Thymus (tissue), 11 donors: ENCODE measurements at regions not wholly inside any gene's neighbourhood (a gene's known extent, or its start where the extent isn't known, plus 50 kb on each side); places are given as distances from the start of the nearest gene placed in this dataset.
"Not testable (repeated sequence)": the region's sequence is repeated elsewhere in the genome, so short reads cannot be mapped to it uniquely, and the experiment has no call there.

Experiments
- DNase-seq, 9 donors: peaks; one replicate each; pipeline ENCODE4 v3.0.0-alpha.2; 2013; ENCODE audit warnings: low spot score in 9 of 9, low read depth in 6 of 9, missing footprints in 1 of 9
- H3K27ac ChIP-seq, 2 donors: one replicate each; pipeline ENCODE4 v1.5.1; 2013; ENCODE audit warnings: control low read depth in 1 of 2, low read depth in 1 of 2, low read length in 1 of 2, mild to moderate bottlenecking in 1 of 2, moderate library complexity in 1 of 2
- H3K27me3 ChIP-seq, 2 donors: one replicate each; pipeline ENCODE4 v1.5.1; 2013; ENCODE audit warnings: low read length in 1 of 2; ENCODE audit not compliant: control insufficient read depth in 2 of 2, insufficient read depth in 1 of 2
- H3K36me3 ChIP-seq, 2 donors: one replicate each; pipeline ENCODE4 v1.5.1; 2013; ENCODE audit warnings: low read length in 1 of 2, mild to moderate bottlenecking in 1 of 2, moderate library complexity in 1 of 2; ENCODE audit not compliant: control insufficient read depth in 2 of 2, insufficient read depth in 2 of 2
- H3K4me1 ChIP-seq, 2 donors: one replicate each; pipeline ENCODE4 v1.5.1; 2013; ENCODE audit warnings: low read length in 2 of 2; ENCODE audit not compliant: control insufficient read depth in 2 of 2, insufficient read depth in 2 of 2
- H3K4me3 ChIP-seq, 2 donors: one replicate each; pipeline ENCODE4 v1.5.1; 2013; ENCODE audit warnings: low read length in 2 of 2, control low read depth in 1 of 2, mild to moderate bottlenecking in 1 of 2
- H3K9me3 ChIP-seq, 2 donors: one replicate each; pipeline ENCODE4 v1.5.1; 2013; ENCODE audit warnings: low read length in 1 of 2, mild to moderate bottlenecking in 1 of 2; ENCODE audit not compliant: control insufficient read depth in 2 of 2, insufficient read depth in 1 of 2
- WGBS: extraction: QIAGEN DNeasy Blood & Tissue Kit; methylation state at CpG from one replicate; pipeline ENCODE4 v1.1.7; 2013; 5-methylcytosine and 5-hydroxymethylcytosine counted together
- donor health status: healthy.

GRCh38 chr11:81539806-81540205 lies 1193.9 kb downstream of the FAM181B start:
- H3K4me1 ChIP-seq, H3K36me3 ChIP-seq, DNase-seq, H3K27ac ChIP-seq, H3K27me3 ChIP-seq, H3K9me3 ChIP-seq, H3K4me3 ChIP-seq: not testable (repeated sequence)
- 95% methylated on average over 12 of the region's 12 CpGs for WGBS

GRCh38 chr11:81515566-81515965 lies 1218.1 kb downstream of the FAM181B start:
- H3K36me3 ChIP-seq, result no peaks in the 10 kb centered on the region
- DNase-seq, result no peak
- no peaks in the 10 kb centered on the region for H3K27me3 ChIP-seq
- H3K4me3 ChIP-seq, result no peak overlapping the region
- H3K4me1 ChIP-seq, result no peaks in the 10 kb centered on the region
- no peaks in the 10 kb centered on the region for H3K9me3 ChIP-seq
- H3K27ac ChIP-seq, result no peak overlapping the region

- DNase-seq, result peak in 5 of 9 donors; percentile 2 to 29 (median 4)
Measured at GRCh38 chr11:81497202-81497804, 1236.4 kb downstream of the FAM181B start.

GRCh38 chr11:81496601-81497000 lies 1237.1 kb downstream of the FAM181B start:
- 90% methylated on average over 1 of the region's 1 CpG for WGBS
- H3K27me3 ChIP-seq, result no peaks in the 10 kb centered on the region
- H3K27ac ChIP-seq, result no peak overlapping the region
- DNase-seq, result no peak
- H3K4me3 ChIP-seq, result no peak overlapping the region
- H3K9me3 ChIP-seq, result no peaks in the 10 kb centered on the region
- no peaks in the 10 kb centered on the region for H3K36me3 ChIP-seq
- no peaks in the 10 kb centered on the region for H3K4me1 ChIP-seq

More at GRCh38 chr11:81497202-81497804, 1236.4 kb downstream of the FAM181B start:
- H3K4me1 ChIP-seq, result no peaks in the 10 kb centered on the region
- H3K4me3 ChIP-seq, result no peak overlapping the region
- WGBS, result 19% methylated on average over 5 of the region's 5 CpGs
- H3K27me3 ChIP-seq, result no peaks in the 10 kb centered on the region
- no peaks in the 10 kb centered on the region for H3K36me3 ChIP-seq
- no peak overlapping the region for H3K27ac ChIP-seq
- H3K9me3 ChIP-seq, result no peaks in the 10 kb centered on the region

GRCh38 chr11:81495699-81496292 lies 1237.9 kb downstream of the FAM181B start:
- H3K27ac ChIP-seq, result no peak overlapping the region
- WGBS, result 88% methylated on average over 4 of the region's 4 CpGs
- no peaks in the 10 kb centered on the region for H3K27me3 ChIP-seq
- no peaks in the 10 kb centered on the region for H3K9me3 ChIP-seq
- no peak overlapping the region for H3K4me3 ChIP-seq
- H3K4me1 ChIP-seq, result no peaks in the 10 kb centered on the region
- no peak for DNase-seq
- H3K36me3 ChIP-seq, result no peaks in the 10 kb centered on the region

GRCh38 chr11:81494431-81494830 lies 1239.2 kb downstream of the FAM181B start:
- Histone ChIP-seq H3K27ac (no peak overlapping the region), H3K4me1 (no peaks in the 10 kb centered on the region), H3K36me3 (no peaks in the 10 kb centered on the region), H3K9me3 (no peaks in the 10 kb centered on the region), H3K27me3 (no peaks in the 10 kb centered on the region), H3K4me3 (no peak overlapping the region)
- no peak for DNase-seq

GRCh38 chr11:81492923-81493445 lies 1240.7 kb downstream of the FAM181B start:
- no peak for DNase-seq
- WGBS, result 91% methylated on average over 1 of the region's 1 CpG

GRCh38 chr11:81487109-81487508 lies 1246.6 kb downstream of the FAM181B start:
- WGBS, result 83% methylated on average over 1 of the region's 1 CpG
- H3K27ac ChIP-seq, result no peak overlapping the region
- no peak overlapping the region for H3K4me3 ChIP-seq
- no peaks in the 10 kb centered on the region for H3K4me1 ChIP-seq
- DNase-seq, result no peak
- H3K27me3 ChIP-seq, result no peaks in the 10 kb centered on the region
- no peaks in the 10 kb centered on the region for H3K9me3 ChIP-seq
- no peaks in the 10 kb centered on the region for H3K36me3 ChIP-seq

More at GRCh38 chr11:81492923-81493445, 1240.7 kb downstream of the FAM181B start:
- no peak overlapping the region for H3K4me3 ChIP-seq
- no peaks in the 10 kb centered on the region for H3K9me3 ChIP-seq
- no peaks in the 10 kb centered on the region for H3K4me1 ChIP-seq
- no peaks in the 10 kb centered on the region for H3K27me3 ChIP-seq
- H3K36me3 ChIP-seq, result no peaks in the 10 kb centered on the region
- no peak overlapping the region for H3K27ac ChIP-seq

GRCh38 chr11:81484196-81484595 lies 1249.5 kb downstream of the FAM181B start:
- no peaks in the 10 kb centered on the region for H3K27me3 ChIP-seq
- no peak for DNase-seq
- H3K4me3 ChIP-seq, result no peak overlapping the region
- H3K27ac ChIP-seq, result no peak overlapping the region
- no peaks in the 10 kb centered on the region for H3K36me3 ChIP-seq
- no peaks in the 10 kb centered on the region for H3K9me3 ChIP-seq
- no peaks in the 10 kb centered on the region for H3K4me1 ChIP-seq
